Germinal center (tissue), 1 donor: ENCODE measurements at regions not wholly inside any gene's neighbourhood (a gene's known extent, or its start where the extent isn't known, plus 50 kb on each side); places are given as distances from the start of the nearest gene placed in this dataset.
"Not testable (repeated sequence)": the region's sequence is repeated elsewhere in the genome, so short reads cannot be mapped to it uniquely, and the experiment has no call there.

Experiments used
- DNase-seq: peaks from one replicate; pipeline ENCODE4 v3.0.0; 2012; ENCODE audit warnings: mixed read lengths, low spot score

GRCh38 chr1:104946558-104947210 lies 1197.0 kb downstream of the AMY1C start:
- no peak for DNase-seq

GRCh38 chr1:104953555-104953954 lies 1203.9 kb downstream of the AMY1C start:
- DNase-seq: no peak

GRCh38 chr1:104973516-104973915 lies 1223.8 kb downstream of the AMY1C start:
- no peak for DNase-seq

- DNase-seq: no peak
These were observed 1230.0 kb downstream of the AMY1C start for GRCh38 chr1:104979651-104980050.

GRCh38 chr1:104987210-104987609 lies 1237.5 kb downstream of the AMY1C start:
- DNase-seq: no peak

- DNase-seq: no peak
These were observed 1239.3 kb downstream of the AMY1C start for GRCh38 chr1:104989012-104989411.

- DNase-seq: no peak
These were observed 1242.0 kb downstream of the AMY1C start for GRCh38 chr1:104991702-104992101.

- no peak for DNase-seq
These were observed 1251.1 kb downstream of the AMY1C start for GRCh38 chr1:105000793-105001192.

- no peak for DNase-seq
These were observed 1254.8 kb downstream of the AMY1C start for GRCh38 chr1:105004515-105004914.

GRCh38 chr1:105005594-105006195 lies 1256.0 kb downstream of the AMY1C start:
- no peak for DNase-seq

GRCh38 chr1:105017587-105017986 lies 1267.9 kb downstream of the AMY1C start:
- DNase-seq: no peak

GRCh38 chr1:105023719-105024118 lies 1274.0 kb downstream of the AMY1C start:
- DNase-seq: no peak

- no peak for DNase-seq
These were observed 1278.3 kb downstream of the AMY1C start for GRCh38 chr1:105027838-105028471.

GRCh38 chr1:105072446-105072845 lies 1322.7 kb downstream of the AMY1C start:
- DNase-seq: no peak

- no peak for DNase-seq
These were observed 1323.2 kb downstream of the AMY1C start for GRCh38 chr1:105072850-105073249.

- no peak for DNase-seq
These were observed 1324.0 kb downstream of the AMY1C start for GRCh38 chr1:105073660-105074059.

GRCh38 chr1:105083611-105084010 lies 1333.9 kb downstream of the AMY1C start:
- DNase-seq: no peak

GRCh38 chr1:105087506-105087905 lies 1337.8 kb downstream of the AMY1C start:
- DNase-seq: no peak

- DNase-seq: no peak
These were observed 1338.5 kb downstream of the AMY1C start for GRCh38 chr1:105088166-105088565.

- not testable (repeated sequence) for DNase-seq
These were observed 1344.2 kb downstream of the AMY1C start for GRCh38 chr1:105093893-105094292.

- DNase-seq: no peak
These were observed 1350.4 kb downstream of the AMY1C start for GRCh38 chr1:105100102-105100501.

GRCh38 chr1:105101261-105101660 lies 1351.6 kb downstream of the AMY1C start:
- DNase-seq: no peak

- DNase-seq: no peak
These were observed 1352.7 kb downstream of the AMY1C start for GRCh38 chr1:105102371-105102770.

GRCh38 chr1:105122041-105122440 lies 1372.3 kb downstream of the AMY1C start:
- no peak for DNase-seq
